Transverse colon (tissue), 4 donors: ENCODE measurements at regions not wholly inside any gene's neighbourhood (a gene's known extent, or its start where the extent isn't known, plus 50 kb on each side); places are given as distances from the start of the nearest gene placed in this dataset.

Experiments
- DNase-seq: peaks from one replicate; pipeline ENCODE4 v3.0.0-alpha.2; 2019
- H3K27ac ChIP-seq, 4 donors: fragments of 200-600 bp; sonication (generic); 2 replicates each; pipeline ENCODE4 v1.5.1; 2016 to 2018; ENCODE audit warnings: inconsistent platforms in 4 of 4
- H3K27me3 ChIP-seq: fragments of 200-600 bp; sonication (generic); 2 replicates; pipeline ENCODE4 v1.5.1; 2017; ENCODE audit warnings: inconsistent platforms
- H3K36me3 ChIP-seq, 4 donors: fragments of 200-600 bp; sonication (generic); 2 replicates each; pipeline ENCODE4 v1.5.1; 2017 to 2019; ENCODE audit warnings: inconsistent platforms in 4 of 4
- H3K4me1 ChIP-seq, 4 donors: fragments of 200-600 bp; sonication (generic); 2 replicates each; pipeline ENCODE4 v1.5.1; 2017 to 2020; ENCODE audit warnings: inconsistent platforms in 4 of 4
- H3K4me3 ChIP-seq, 4 donors: fragments of 200-600 bp; sonication (generic); 1 replicate in 1 of 4; 2 replicates in 3 of 4; pipeline versions ENCODE4 v1.5.1 to v1.6.1; 2017 to 2019; ENCODE audit warnings: inconsistent platforms in 4 of 4
- H3K9me3 ChIP-seq, 2 donors: fragments of 200-600 bp; sonication (generic); 2 replicates each; pipeline ENCODE4 v1.5.1; 2017 to 2019; ENCODE audit warnings: inconsistent platforms in 2 of 2
- EP300 ChIP-seq: sonication (generic); formaldehyde crosslinking; IDR thresholded peaks from one replicate; pipeline ENCODE4 v1.6.1; 2017; ENCODE audit warnings: antibody characterized with exemption, low read depth
- POLR2A ChIP-seq: fragments of 450-650 bp; IDR thresholded peaks from one replicate; pipeline ENCODE4 v1.6.1; 2016; ENCODE audit warnings: antibody characterized with exemption, mild to moderate bottlenecking, moderate library complexity
- POLR2AphosphoS5 ChIP-seq, 3 donors: sonication (generic); formaldehyde crosslinking; IDR thresholded peaks; one replicate each; pipeline ENCODE4 v1.6.1; 2016; ENCODE audit warnings: antibody characterized with exemption in 3 of 3
- WGBS, 2 donors: methylation state at CpG; one replicate each; pipeline ENCODE4 v1.1.5; 2018; ENCODE audit warnings: low coverage in 1 of 2; 5-methylcytosine and 5-hydroxymethylcytosine counted together
- in situ Hi-C, 4 donors: fragments of 200-750 bp; cut with MboI; loops; one replicate each; pipeline versions ENCODE4 v1.15.0 to v1.15.1; 2017; ENCODE audit warnings: low sequenced_read_pairs in 3 of 4, low pct_ligation_motif_present in 1 of 4, low pct_unique_long_range_greater_than_20kb in 1 of 4
- intact Hi-C: fragments of 100-400 bp; cut with DNase I; formaldehyde crosslinking; loops from one replicate; pipeline ENCODE4 v1.15.1; 2023; ENCODE audit warnings: low total_unique reads
- TF ChIP-seq, protein P1 (sequence below), 5 experiments: fragments of 200-600 bp in 3 of 5; fragments of 450-650 bp in 2 of 5; sonication (generic) in 3 of 5; IDR thresholded peaks; 1 replicate in 2 of 5; 2 replicates in 3 of 5; pipeline ENCODE4 v1.5.1; 2016 to 2017; ENCODE audit warnings: antibody characterized with exemption in 5 of 5, inconsistent platforms in 3 of 5, mild to moderate bottlenecking in 2 of 5, moderate library complexity in 1 of 5

DNA sequence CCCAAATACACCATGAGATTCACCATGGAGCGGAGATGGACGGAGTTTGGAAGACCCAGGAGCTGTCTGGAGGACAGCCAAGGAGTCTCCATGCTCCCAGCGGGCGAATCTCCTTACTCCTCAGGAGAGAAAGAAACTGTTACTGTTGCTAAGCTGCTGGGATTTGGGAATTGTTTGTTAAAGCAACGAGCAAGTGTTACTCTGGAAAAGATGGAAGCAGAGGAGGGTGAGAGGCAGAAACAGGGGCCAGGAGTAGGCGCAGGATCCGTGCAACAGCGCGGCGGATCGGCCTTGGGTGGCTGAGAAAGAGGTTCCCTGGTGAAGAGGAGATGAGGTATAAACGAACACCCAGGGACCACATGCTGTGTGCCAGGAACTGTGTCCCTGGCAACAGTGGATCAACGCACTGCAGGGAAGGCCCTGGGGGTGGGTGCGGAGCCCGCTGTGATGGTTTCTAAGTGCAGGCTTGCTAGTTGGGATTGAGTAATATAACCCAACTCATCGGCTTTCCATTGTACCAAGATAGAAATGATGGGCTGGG is 1436.4 kb downstream of the BRD1 start:
- Histone ChIP-seq H3K4me3 (no peak overlapping the region), H3K9me3 (no peaks in the 10 kb centered on the region), H3K4me1 (no peaks in the 10 kb centered on the region), H3K27ac (no peak overlapping the region), H3K27me3 (no peaks in the 10 kb centered on the region), H3K36me3 (no peaks in the 10 kb centered on the region)
- TF ChIP-seq POLR2AphosphoS5 (IDR thresholded peaks at IDR 0.05) (no peak), EP300 (no peak), POLR2A (no peak)
- TF ChIP-seq, protein P1, sequence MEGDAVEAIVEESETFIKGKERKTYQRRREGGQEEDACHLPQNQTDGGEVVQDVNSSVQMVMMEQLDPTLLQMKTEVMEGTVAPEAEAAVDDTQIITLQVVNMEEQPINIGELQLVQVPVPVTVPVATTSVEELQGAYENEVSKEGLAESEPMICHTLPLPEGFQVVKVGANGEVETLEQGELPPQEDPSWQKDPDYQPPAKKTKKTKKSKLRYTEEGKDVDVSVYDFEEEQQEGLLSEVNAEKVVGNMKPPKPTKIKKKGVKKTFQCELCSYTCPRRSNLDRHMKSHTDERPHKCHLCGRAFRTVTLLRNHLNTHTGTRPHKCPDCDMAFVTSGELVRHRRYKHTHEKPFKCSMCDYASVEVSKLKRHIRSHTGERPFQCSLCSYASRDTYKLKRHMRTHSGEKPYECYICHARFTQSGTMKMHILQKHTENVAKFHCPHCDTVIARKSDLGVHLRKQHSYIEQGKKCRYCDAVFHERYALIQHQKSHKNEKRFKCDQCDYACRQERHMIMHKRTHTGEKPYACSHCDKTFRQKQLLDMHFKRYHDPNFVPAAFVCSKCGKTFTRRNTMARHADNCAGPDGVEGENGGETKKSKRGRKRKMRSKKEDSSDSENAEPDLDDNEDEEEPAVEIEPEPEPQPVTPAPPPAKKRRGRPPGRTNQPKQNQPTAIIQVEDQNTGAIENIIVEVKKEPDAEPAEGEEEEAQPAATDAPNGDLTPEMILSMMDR (IDR thresholded peaks at IDR 0.05) = no peak
- in situ Hi-C loops (no loop called here), intact Hi-C loops (no loop called here)
- no peak for DNase-seq
- WGBS, 2 donors = 78 to 100% methylated on average over 1 to 16 of the region's 16 CpGs

- no peak for DNase-seq
- WGBS, 2 donors = 72 to 73% methylated on average over 2 to 8 of the region's 8 CpGs
These were observed 1437.8 kb downstream of the BRD1 start for GRCh38 chr22:48389916-48390315.

GRCh38 chr22:48382197-48382596 is 1445.5 kb downstream of the BRD1 start:
- no peak for DNase-seq
- H3K4me3 ChIP-seq = no peak overlapping the region
- no peaks in the 10 kb centered on the region for H3K36me3 ChIP-seq
- peaks cover 0 to 5% of the 10 kb centered on the region in 2 donors for H3K9me3 ChIP-seq
- no peaks in the 10 kb centered on the region for H3K27me3 ChIP-seq
- H3K4me1 ChIP-seq = no peaks in the 10 kb centered on the region
- in situ Hi-C loops (no loop called here), intact Hi-C loops (no loop called here)
- 88 to 95% methylated on average over 5 to 12 of the region's 12 CpGs for WGBS, 2 donors
- no peak overlapping the region for H3K27ac ChIP-seq
- TF ChIP-seq EP300 = no peak
- TF ChIP-seq, protein P1 (IDR thresholded peaks at IDR 0.05) = no peak
- TF ChIP-seq POLR2A = no peak
- no peak for TF ChIP-seq POLR2AphosphoS5 (IDR thresholded peaks at IDR 0.05)

More at GRCh38 chr22:48389916-48390315, 1437.8 kb downstream of the BRD1 start:
- no peaks in the 10 kb centered on the region for H3K4me1 ChIP-seq
- in situ Hi-C loops (no loop called here), intact Hi-C loops (no loop called here)
- H3K27me3 ChIP-seq = no peaks in the 10 kb centered on the region
- no peak overlapping the region for H3K4me3 ChIP-seq
- TF ChIP-seq POLR2A (no peak), POLR2AphosphoS5 (IDR thresholded peaks at IDR 0.05) (no peak), EP300 (no peak)
- TF ChIP-seq, protein P1 (IDR thresholded peaks at IDR 0.05) = no peak
- H3K36me3 ChIP-seq = no peaks in the 10 kb centered on the region
- no peak overlapping the region for H3K27ac ChIP-seq
- peaks cover 0 to 4% of the 10 kb centered on the region in 2 donors for H3K9me3 ChIP-seq

DNA sequence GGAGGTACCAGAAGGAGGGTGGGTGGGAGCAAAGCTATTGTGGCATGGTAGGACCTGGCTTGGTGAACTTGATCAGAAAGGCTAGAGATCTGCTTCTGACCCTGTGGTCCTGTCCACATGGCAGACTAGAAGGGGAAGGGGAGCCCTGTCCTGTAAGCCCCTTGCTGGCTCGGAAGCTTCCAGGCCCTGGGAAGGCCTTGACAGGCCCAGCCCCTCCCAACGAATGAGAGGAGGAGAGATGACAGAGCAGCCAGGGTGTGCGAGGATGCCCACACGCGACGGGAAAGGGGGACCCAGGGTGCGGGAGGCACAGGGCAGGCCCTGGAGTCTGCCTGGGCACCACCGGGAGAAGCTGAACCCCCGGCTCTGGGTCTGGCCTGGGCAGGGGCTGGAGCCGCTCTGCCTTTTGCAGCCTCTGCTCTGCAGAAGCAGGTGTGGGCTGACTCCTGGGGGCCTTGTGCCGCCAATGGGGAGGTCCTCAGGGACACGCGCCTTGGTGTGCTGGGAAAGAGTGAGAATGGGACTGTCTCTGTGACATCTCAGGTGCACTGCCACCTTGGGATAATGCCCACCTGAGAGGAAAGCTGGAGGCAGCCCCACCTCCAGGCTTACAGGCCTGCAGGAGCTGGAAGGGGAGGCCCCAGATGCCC is 1447.5 kb downstream of the BRD1 start:
- Histone ChIP-seq H3K4me1 (no peaks in the 10 kb centered on the region), H3K4me3 (no peak overlapping the region), H3K36me3 (no peaks in the 10 kb centered on the region), H3K9me3 (peaks cover 0 to 3% of the 10 kb centered on the region in 2 donors), H3K27me3 (no peaks in the 10 kb centered on the region), H3K27ac (no peak overlapping the region)
- intact Hi-C loops = no loop called here
- TF ChIP-seq POLR2AphosphoS5 (IDR thresholded peaks at IDR 0.05) = no peak
- no peak for TF ChIP-seq EP300
- TF ChIP-seq, protein P1 (IDR thresholded peaks at IDR 0.05) = no peak
- no peak for TF ChIP-seq POLR2A
- DNase-seq = no peak
- in situ Hi-C loops = no loop called here
- 93% methylated on average over 13 of the region's 13 CpGs; no CpG with 5 or more reads in 1 of the 2 donors for WGBS, 2 donors
